ENCODE measurements at regions not wholly inside any gene's neighbourhood (a gene's known extent, or its start where the extent isn't known, plus 50 kb on each side); places are given as distances from the start of the nearest gene placed in this dataset.

DNA sequence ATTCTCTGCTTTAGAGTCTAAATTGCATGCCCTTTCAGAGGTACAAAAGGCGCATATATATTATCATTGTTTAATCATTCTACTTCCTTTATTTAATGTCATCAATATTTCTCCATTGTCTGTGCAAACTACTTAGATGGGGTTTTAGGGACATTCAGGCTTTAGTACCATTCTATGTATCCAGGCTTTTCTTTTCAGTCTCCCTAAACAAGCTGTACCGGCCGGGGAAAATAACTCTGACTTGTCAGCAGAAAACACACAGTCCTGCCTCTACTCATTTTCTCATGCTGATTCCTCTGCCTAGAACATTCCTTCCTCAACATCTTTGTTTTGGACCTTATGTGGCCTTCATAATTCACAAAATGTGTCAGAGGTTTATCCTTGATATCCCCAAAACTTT lies 392.1 kb upstream of the DAB2 start:
- Histone ChIP-seq H3K4me1 (ENCODE audit: control extremely low read depth in 1 of 4, control insufficient read depth in 4 of 4, insufficient read depth in 4 of 4, low read length in 3 of 4) (no peaks in the 10 kb centered on the region), H3K9me3 (ENCODE audit: control extremely low read depth in 1 of 5, control insufficient read depth in 4 of 5, insufficient read depth in 2 of 5, low read depth in 1 of 5, low read length in 4 of 5) (no peaks in the 10 kb centered on the region), H3K4me3 (ENCODE audit: control insufficient read depth in 1 of 7, extremely low read depth in 1 of 7, insufficient read depth in 4 of 7, low read depth in 2 of 7, low read length in 6 of 7) (no peak overlapping the region), H3K27ac (ENCODE audit: insufficient read depth in 1 of 2, low read depth in 1 of 2, low read length in 2 of 2, poor library complexity in 1 of 2, severe bottlenecking in 2 of 2) (no peak overlapping the region), H3K36me3 (ENCODE audit: control insufficient read depth in 4 of 4, insufficient read depth in 4 of 4, low read length in 3 of 4) (no peaks in the 10 kb centered on the region), H3K27me3 (replicated peaks in 2 of 5; ENCODE audit: control insufficient read depth in 4 of 5, insufficient read depth in 5 of 5, low read length in 4 of 5) (no peaks in the 10 kb centered on the region)
- no peak for DNase-seq
- CTCF ChIA-PET = no interaction called here
- WGBS (ENCODE audit: insufficient coverage) = 100% methylated on average over 2 of the region's 3 CpGs
- POLR2A ChIA-PET = no interaction called here

- 79% methylated on average over 3 of the region's 5 CpGs for WGBS (ENCODE audit: insufficient coverage)
- H3K36me3 ChIP-seq (ENCODE audit: control insufficient read depth in 4 of 4, insufficient read depth in 4 of 4, low read length in 3 of 4) = no peaks in the 10 kb centered on the region
- no peaks in the 10 kb centered on the region for H3K9me3 ChIP-seq (ENCODE audit: control extremely low read depth in 1 of 5, control insufficient read depth in 4 of 5, insufficient read depth in 2 of 5, low read depth in 1 of 5, low read length in 4 of 5)
- no peak overlapping the region for H3K4me3 ChIP-seq (ENCODE audit: control insufficient read depth in 1 of 7, extremely low read depth in 1 of 7, insufficient read depth in 4 of 7, low read depth in 2 of 7, low read length in 6 of 7)
- H3K4me1 ChIP-seq (ENCODE audit: control extremely low read depth in 1 of 4, control insufficient read depth in 4 of 4, insufficient read depth in 4 of 4, low read length in 3 of 4) = no peaks in the 10 kb centered on the region
- ChIA-PET CTCF (no interaction called here), POLR2A (no interaction called here)
- H3K27ac ChIP-seq (ENCODE audit: insufficient read depth in 1 of 2, low read depth in 1 of 2, low read length in 2 of 2, poor library complexity in 1 of 2, severe bottlenecking in 2 of 2) = no peak overlapping the region
- no peaks in the 10 kb centered on the region for H3K27me3 ChIP-seq (replicated peaks in 2 of 5; ENCODE audit: control insufficient read depth in 4 of 5, insufficient read depth in 5 of 5, low read length in 4 of 5)
- no peak for DNase-seq
These were observed 391.5 kb upstream of the DAB2 start for GRCh38 chr5:39816156-39816845.

GRCh38 chr5:39815711-39816110 lies 390.9 kb upstream of the DAB2 start:
- Histone ChIP-seq H3K27me3 (replicated peaks in 2 of 5; ENCODE audit: control insufficient read depth in 4 of 5, insufficient read depth in 5 of 5, low read length in 4 of 5) (no peaks in the 10 kb centered on the region), H3K4me1 (ENCODE audit: control extremely low read depth in 1 of 4, control insufficient read depth in 4 of 4, insufficient read depth in 4 of 4, low read length in 3 of 4) (no peaks in the 10 kb centered on the region), H3K9me3 (ENCODE audit: control extremely low read depth in 1 of 5, control insufficient read depth in 4 of 5, insufficient read depth in 2 of 5, low read depth in 1 of 5, low read length in 4 of 5) (no peaks in the 10 kb centered on the region), H3K27ac (ENCODE audit: insufficient read depth in 1 of 2, low read depth in 1 of 2, low read length in 2 of 2, poor library complexity in 1 of 2, severe bottlenecking in 2 of 2) (no peak overlapping the region), H3K36me3 (ENCODE audit: control insufficient read depth in 4 of 4, insufficient read depth in 4 of 4, low read length in 3 of 4) (no peaks in the 10 kb centered on the region), H3K4me3 (ENCODE audit: control insufficient read depth in 1 of 7, extremely low read depth in 1 of 7, insufficient read depth in 4 of 7, low read depth in 2 of 7, low read length in 6 of 7) (no peak overlapping the region)
- ChIA-PET POLR2A (no interaction called here), CTCF (no interaction called here)
- 89% methylated on average over 2 of the region's 2 CpGs for WGBS (ENCODE audit: insufficient coverage)
- DNase-seq = no peak

- DNase-seq = no peak
- H3K27me3 ChIP-seq (replicated peaks in 2 of 5; ENCODE audit: control insufficient read depth in 4 of 5, insufficient read depth in 5 of 5, low read length in 4 of 5) = no peaks in the 10 kb centered on the region
- H3K9me3 ChIP-seq (ENCODE audit: control extremely low read depth in 1 of 5, control insufficient read depth in 4 of 5, insufficient read depth in 2 of 5, low read depth in 1 of 5, low read length in 4 of 5) = no peaks in the 10 kb centered on the region
- no peak overlapping the region for H3K27ac ChIP-seq (ENCODE audit: insufficient read depth in 1 of 2, low read depth in 1 of 2, low read length in 2 of 2, poor library complexity in 1 of 2, severe bottlenecking in 2 of 2)
- H3K36me3 ChIP-seq (ENCODE audit: control insufficient read depth in 4 of 4, insufficient read depth in 4 of 4, low read length in 3 of 4) = no peaks in the 10 kb centered on the region
- no peaks in the 10 kb centered on the region for H3K4me1 ChIP-seq (ENCODE audit: control extremely low read depth in 1 of 4, control insufficient read depth in 4 of 4, insufficient read depth in 4 of 4, low read length in 3 of 4)
- ChIA-PET CTCF (no interaction called here), POLR2A (no interaction called here)
- H3K4me3 ChIP-seq (ENCODE audit: control insufficient read depth in 1 of 7, extremely low read depth in 1 of 7, insufficient read depth in 4 of 7, low read depth in 2 of 7, low read length in 6 of 7) = no peak overlapping the region
These were observed 386.6 kb upstream of the DAB2 start for GRCh38 chr5:39811381-39811780.

DNA sequence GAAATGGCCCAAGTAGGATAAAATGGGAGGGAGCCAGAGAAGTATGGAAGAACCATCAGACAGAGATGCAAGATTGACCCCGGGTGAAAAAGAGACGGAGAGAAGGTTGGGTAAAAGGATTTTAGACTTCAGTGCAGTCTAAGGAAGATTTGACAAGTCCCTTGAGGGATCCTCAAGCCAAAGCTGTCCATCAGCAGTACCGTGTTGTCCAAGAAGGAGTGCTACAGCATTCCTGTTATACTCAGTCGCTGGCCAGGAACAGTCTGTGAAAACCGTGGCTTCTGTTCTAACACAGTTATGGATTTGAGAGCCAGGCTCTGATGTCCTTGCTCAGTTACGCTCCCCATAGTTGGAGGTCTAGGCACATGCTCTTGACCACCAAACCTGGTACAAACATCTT lies 383.9 kb upstream of the DAB2 start:
- Histone ChIP-seq H3K27me3 (replicated peaks in 2 of 5; ENCODE audit: control insufficient read depth in 4 of 5, insufficient read depth in 5 of 5, low read length in 4 of 5) (no peaks in the 10 kb centered on the region), H3K9me3 (ENCODE audit: control extremely low read depth in 1 of 5, control insufficient read depth in 4 of 5, insufficient read depth in 2 of 5, low read depth in 1 of 5, low read length in 4 of 5) (no peaks in the 10 kb centered on the region), H3K4me3 (ENCODE audit: control insufficient read depth in 1 of 7, extremely low read depth in 1 of 7, insufficient read depth in 4 of 7, low read depth in 2 of 7, low read length in 6 of 7) (no peak overlapping the region), H3K36me3 (ENCODE audit: control insufficient read depth in 4 of 4, insufficient read depth in 4 of 4, low read length in 3 of 4) (no peaks in the 10 kb centered on the region), H3K27ac (ENCODE audit: insufficient read depth in 1 of 2, low read depth in 1 of 2, low read length in 2 of 2, poor library complexity in 1 of 2, severe bottlenecking in 2 of 2) (no peak overlapping the region), H3K4me1 (ENCODE audit: control extremely low read depth in 1 of 4, control insufficient read depth in 4 of 4, insufficient read depth in 4 of 4, low read length in 3 of 4) (peaks cover 0 to 6% (median 0%) of the 10 kb centered on the region in 4 experiments)
- 91% methylated on average over 6 of the region's 6 CpGs for WGBS (ENCODE audit: insufficient coverage)
- DNase-seq = no peak
- POLR2A ChIA-PET = no interaction called here
- CTCF ChIA-PET = no interaction called here

DNA sequence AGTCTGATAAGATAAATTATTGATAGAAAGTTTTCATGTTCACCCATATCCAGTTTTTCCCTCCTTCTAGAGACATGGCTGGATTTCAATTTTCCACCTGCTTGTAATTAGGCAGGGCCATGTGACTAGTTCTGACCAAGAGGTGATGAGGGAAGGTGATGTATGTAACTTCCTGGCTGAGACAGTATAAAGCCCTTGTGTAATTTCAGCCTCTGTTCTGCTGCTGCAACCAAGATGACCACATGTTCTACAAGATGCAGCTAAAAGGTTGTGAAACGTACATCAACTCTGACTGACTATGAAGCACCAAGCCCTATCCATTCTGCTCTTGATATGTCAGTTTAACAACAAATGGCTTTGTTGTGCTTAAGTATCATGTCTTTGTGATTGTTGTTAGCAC lies 376.5 kb upstream of the DAB2 start:
- H3K4me1 ChIP-seq (ENCODE audit: control extremely low read depth in 1 of 4, control insufficient read depth in 4 of 4, insufficient read depth in 4 of 4, low read length in 3 of 4) = peaks cover 0 to 6% (median 0%) of the 10 kb centered on the region in 4 experiments
- WGBS (ENCODE audit: insufficient coverage) = 86% methylated on average over 1 of the region's 1 CpG
- H3K27me3 ChIP-seq (replicated peaks in 2 of 5; ENCODE audit: control insufficient read depth in 4 of 5, insufficient read depth in 5 of 5, low read length in 4 of 5) = peaks cover 0 to 3% (median 0%) of the 10 kb centered on the region in 5 experiments
- H3K36me3 ChIP-seq (ENCODE audit: control insufficient read depth in 4 of 4, insufficient read depth in 4 of 4, low read length in 3 of 4) = no peaks in the 10 kb centered on the region
- no peak overlapping the region for H3K27ac ChIP-seq (ENCODE audit: insufficient read depth in 1 of 2, low read depth in 1 of 2, low read length in 2 of 2, poor library complexity in 1 of 2, severe bottlenecking in 2 of 2)
- POLR2A ChIA-PET = no interaction called here
- H3K9me3 ChIP-seq (ENCODE audit: control extremely low read depth in 1 of 5, control insufficient read depth in 4 of 5, insufficient read depth in 2 of 5, low read depth in 1 of 5, low read length in 4 of 5) = no peaks in the 10 kb centered on the region
- CTCF ChIA-PET = no interaction called here
- DNase-seq = no peak
- H3K4me3 ChIP-seq (ENCODE audit: control insufficient read depth in 1 of 7, extremely low read depth in 1 of 7, insufficient read depth in 4 of 7, low read depth in 2 of 7, low read length in 6 of 7) = no peak overlapping the region

DNA sequence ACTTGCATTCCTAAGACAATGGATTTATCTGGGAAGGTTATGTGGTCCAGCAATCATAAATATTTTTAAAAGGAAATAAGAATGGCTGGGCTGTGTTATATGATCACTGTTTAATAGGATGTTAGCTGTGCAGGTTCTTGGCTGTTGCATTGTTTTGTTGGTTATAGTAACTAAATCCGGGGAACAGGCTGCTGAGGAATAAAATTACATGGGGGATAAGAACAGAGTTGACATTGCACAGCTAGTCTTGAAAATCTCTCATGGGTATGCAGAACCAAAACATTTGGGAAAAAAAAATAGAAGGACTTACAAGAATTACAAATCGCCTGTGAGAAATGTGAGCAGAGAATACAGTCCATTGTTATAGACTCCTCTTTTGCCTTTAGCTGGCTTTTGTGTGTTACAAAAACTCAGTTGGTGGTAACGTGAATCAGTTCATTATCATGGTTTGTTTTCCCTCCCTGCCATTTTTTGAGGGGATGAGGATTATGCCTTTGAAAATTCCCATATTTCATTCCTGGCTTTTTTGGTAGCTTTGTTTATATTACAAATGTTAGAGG lies 375.3 kb upstream of the DAB2 start:
- peaks cover 0 to 6% (median 0%) of the 10 kb centered on the region in 4 experiments for H3K4me1 ChIP-seq (ENCODE audit: control extremely low read depth in 1 of 4, control insufficient read depth in 4 of 4, insufficient read depth in 4 of 4, low read length in 3 of 4)
- no peak overlapping the region for H3K27ac ChIP-seq (ENCODE audit: insufficient read depth in 1 of 2, low read depth in 1 of 2, low read length in 2 of 2, poor library complexity in 1 of 2, severe bottlenecking in 2 of 2)
- 94% methylated on average over 3 of the region's 3 CpGs for WGBS (ENCODE audit: insufficient coverage)
- H3K4me3 ChIP-seq (ENCODE audit: control insufficient read depth in 1 of 7, extremely low read depth in 1 of 7, insufficient read depth in 4 of 7, low read depth in 2 of 7, low read length in 6 of 7) = no peak overlapping the region
- H3K9me3 ChIP-seq (ENCODE audit: control extremely low read depth in 1 of 5, control insufficient read depth in 4 of 5, insufficient read depth in 2 of 5, low read depth in 1 of 5, low read length in 4 of 5) = no peaks in the 10 kb centered on the region
- ChIA-PET POLR2A (no interaction called here), CTCF (no interaction called here)
- no peak for DNase-seq
- peaks cover 0 to 3% (median 0%) of the 10 kb centered on the region in 5 experiments for H3K27me3 ChIP-seq (replicated peaks in 2 of 5; ENCODE audit: control insufficient read depth in 4 of 5, insufficient read depth in 5 of 5, low read length in 4 of 5)
- H3K36me3 ChIP-seq (ENCODE audit: control insufficient read depth in 4 of 4, insufficient read depth in 4 of 4, low read length in 3 of 4) = no peaks in the 10 kb centered on the region

Measured in common myeloid progenitor, CD34-positive (primary cell).